ENCODE measurements at regions not wholly inside any gene's neighbourhood (a gene's known extent, or its start where the extent isn't known, plus 50 kb on each side); places are given as distances from the start of the nearest gene placed in this dataset.

- Histone ChIP-seq H3K36me3 (no peaks in the 10 kb centered on the region), H3K27ac (no peak overlapping the region), H3K4me3 (no peak overlapping the region), H3K9me3 (no peaks in the 10 kb centered on the region), H3K27me3 (no peaks in the 10 kb centered on the region), H3K4me1 (peaks cover 0 to 32% (median 22%) of the 10 kb centered on the region in 9 donors)
- no peak for TF ChIP-seq CTCF (IDR thresholded peaks at IDR 0.05)
- 88% methylated on average over 6 of the region's 6 CpGs for WGBS, 2 donors
- DNase-seq (no peak), ATAC-seq (no peak)
- intact Hi-C loops (cut with DNase I): no loop called here
These were observed 502.8 kb upstream of the MARCKS start for GRCh38 chr6:113354204-113354895.

GRCh38 chr6:113356139-113356538 lies 501.0 kb upstream of the MARCKS start:
- ATAC-seq (no peak), DNase-seq (no peak)
- no peaks in the 10 kb centered on the region for H3K27me3 ChIP-seq
- H3K36me3 ChIP-seq: no peaks in the 10 kb centered on the region
- no peak overlapping the region for H3K27ac ChIP-seq
- WGBS, 2 donors: 58 to 68% methylated on average over 1 of the region's 1 CpG
- H3K4me3 ChIP-seq: no peak overlapping the region
- no peaks in the 10 kb centered on the region for H3K9me3 ChIP-seq
- H3K4me1 ChIP-seq: peaks cover 0 to 27% (median 22%) of the 10 kb centered on the region in 9 donors
- TF ChIP-seq CTCF (IDR thresholded peaks at IDR 0.05): no peak
- intact Hi-C loops (cut with DNase I): no loop called here

GRCh38 chr6:113357041-113357440 lies 500.1 kb upstream of the MARCKS start:
- WGBS, 2 donors: 94% methylated on average over 4 of the region's 4 CpGs
- intact Hi-C loops (cut with DNase I): no loop called here
- no peaks in the 10 kb centered on the region for H3K36me3 ChIP-seq

GRCh38 chr6:113358063-113358583 lies 499.0 kb upstream of the MARCKS start:
- no peak for TF ChIP-seq CTCF (IDR thresholded peaks at IDR 0.05)
- Histone ChIP-seq H3K27me3 (no peaks in the 10 kb centered on the region), H3K36me3 (no peaks in the 10 kb centered on the region), H3K9me3 (no peaks in the 10 kb centered on the region), H3K27ac (no peak overlapping the region), H3K4me1 (peaks cover 0 to 22% (median 9%) of the 10 kb centered on the region in 9 donors), H3K4me3 (no peak overlapping the region)
- WGBS, 2 donors: 95 to 96% methylated on average over 3 of the region's 3 CpGs
- intact Hi-C loops (cut with DNase I): no loop called here
- DNase-seq (no peak), ATAC-seq (no peak)

More at GRCh38 chr6:113357041-113357440, 500.1 kb upstream of the MARCKS start:
- DNase-seq (no peak), ATAC-seq (no peak)
- peak overlapping the region in 1 of 10 donors; percentile 20 for H3K27ac ChIP-seq
- H3K9me3 ChIP-seq: no peaks in the 10 kb centered on the region
- H3K27me3 ChIP-seq: no peaks in the 10 kb centered on the region
- no peak for TF ChIP-seq CTCF (IDR thresholded peaks at IDR 0.05)
- H3K4me3 ChIP-seq: no peak overlapping the region
- H3K4me1 ChIP-seq: peaks cover 0 to 18% (median 13%) of the 10 kb centered on the region in 9 donors
